ENCODE measurements at regions not wholly inside any gene's neighbourhood (a gene's known extent, or its start where the extent isn't known, plus 50 kb on each side); places are given as distances from the start of the nearest gene placed in this dataset.

DNA sequence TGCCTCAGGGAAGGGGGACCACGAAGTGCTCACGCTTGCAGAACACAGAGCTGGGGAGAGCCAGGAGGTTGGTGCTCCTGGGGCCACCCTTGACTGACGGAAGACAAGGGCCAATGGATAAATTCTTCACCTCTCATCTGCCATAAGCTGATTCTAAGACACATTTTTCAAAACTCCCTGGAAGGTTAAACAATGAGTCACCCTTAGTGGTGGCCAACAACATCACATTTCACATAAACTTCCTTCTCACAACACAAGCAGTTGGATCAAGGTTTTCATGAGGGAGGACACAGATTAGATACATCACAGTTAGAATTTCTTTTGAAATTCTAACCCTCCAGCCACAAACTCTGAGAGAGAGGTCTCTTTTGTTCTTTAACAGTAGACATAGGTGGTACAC lies 713.6 kb upstream of the POU3F3 start:
- TF ChIP-seq POLR2A (IDR thresholded peaks at IDR 0.05) (no peak), CTCF (IDR thresholded peaks at IDR 0.05) (no peak)

Data from uterus (tissue), 2 donors.